Transverse colon (tissue), 4 donors: ENCODE measurements at regions not wholly inside any gene's neighbourhood (a gene's known extent, or its start where the extent isn't known, plus 50 kb on each side); places are given as distances from the start of the nearest gene placed in this dataset.

Experiments
- DNase-seq: peaks from one replicate; pipeline ENCODE4 v3.0.0-alpha.2; 2019
- H3K27ac ChIP-seq, 4 donors: fragments of 200-600 bp; sonication (generic); 2 replicates each; pipeline ENCODE4 v1.5.1; 2016 to 2018; ENCODE audit warnings: inconsistent platforms in 4 of 4
- H3K27me3 ChIP-seq: fragments of 200-600 bp; sonication (generic); 2 replicates; pipeline ENCODE4 v1.5.1; 2017; ENCODE audit warnings: inconsistent platforms
- H3K36me3 ChIP-seq, 4 donors: fragments of 200-600 bp; sonication (generic); 2 replicates each; pipeline ENCODE4 v1.5.1; 2017 to 2019; ENCODE audit warnings: inconsistent platforms in 4 of 4
- H3K4me1 ChIP-seq, 4 donors: fragments of 200-600 bp; sonication (generic); 2 replicates each; pipeline ENCODE4 v1.5.1; 2017 to 2020; ENCODE audit warnings: inconsistent platforms in 4 of 4
- H3K4me3 ChIP-seq, 4 donors: fragments of 200-600 bp; sonication (generic); 1 replicate in 1 of 4; 2 replicates in 3 of 4; pipeline versions ENCODE4 v1.5.1 to v1.6.1; 2017 to 2019; ENCODE audit warnings: inconsistent platforms in 4 of 4
- H3K9me3 ChIP-seq, 2 donors: fragments of 200-600 bp; sonication (generic); 2 replicates each; pipeline ENCODE4 v1.5.1; 2017 to 2019; ENCODE audit warnings: inconsistent platforms in 2 of 2
- CTCF ChIP-seq, 5 experiments: fragments of 200-600 bp in 3 of 5; fragments of 450-650 bp in 2 of 5; sonication (generic) in 3 of 5; IDR thresholded peaks; 1 replicate in 2 of 5; 2 replicates in 3 of 5; pipeline ENCODE4 v1.5.1; 2016 to 2017; ENCODE audit warnings: antibody characterized with exemption in 5 of 5, inconsistent platforms in 3 of 5, mild to moderate bottlenecking in 2 of 5, moderate library complexity in 1 of 5
- EP300 ChIP-seq: sonication (generic); formaldehyde crosslinking; IDR thresholded peaks from one replicate; pipeline ENCODE4 v1.6.1; 2017; ENCODE audit warnings: antibody characterized with exemption, low read depth
- POLR2A ChIP-seq: fragments of 450-650 bp; IDR thresholded peaks from one replicate; pipeline ENCODE4 v1.6.1; 2016; ENCODE audit warnings: antibody characterized with exemption, mild to moderate bottlenecking, moderate library complexity
- POLR2AphosphoS5 ChIP-seq, 3 donors: sonication (generic); formaldehyde crosslinking; IDR thresholded peaks; one replicate each; pipeline ENCODE4 v1.6.1; 2016; ENCODE audit warnings: antibody characterized with exemption in 3 of 3
- WGBS, 2 donors: methylation state at CpG; one replicate each; pipeline ENCODE4 v1.1.5; 2018; ENCODE audit warnings: low coverage in 1 of 2; 5-methylcytosine and 5-hydroxymethylcytosine counted together
- in situ Hi-C, 4 donors: fragments of 200-750 bp; cut with MboI; loops; one replicate each; pipeline versions ENCODE4 v1.15.0 to v1.15.1; 2017; ENCODE audit warnings: low sequenced_read_pairs in 3 of 4, low pct_ligation_motif_present in 1 of 4, low pct_unique_long_range_greater_than_20kb in 1 of 4
- intact Hi-C: fragments of 100-400 bp; cut with DNase I; formaldehyde crosslinking; loops from one replicate; pipeline ENCODE4 v1.15.1; 2023; ENCODE audit warnings: low total_unique reads

- no peaks in the 10 kb centered on the region for H3K4me1 ChIP-seq
- H3K27me3 ChIP-seq: peaks cover 54% of the 10 kb centered on the region
- H3K4me3 ChIP-seq: no peak overlapping the region
- H3K9me3 ChIP-seq: no peaks in the 10 kb centered on the region
- TF ChIP-seq CTCF (IDR thresholded peaks at IDR 0.05) (no peak), POLR2A (no peak), POLR2AphosphoS5 (IDR thresholded peaks at IDR 0.05) (no peak)
- H3K27ac ChIP-seq: no peak overlapping the region
- H3K36me3 ChIP-seq: no peaks in the 10 kb centered on the region
- intact Hi-C loops (no loop called here), in situ Hi-C loops (loop anchor here in 3 of 4 donors (25.0 kb wide), 2 partner anchors 786 to 986 kb away; partner anchors contain the start of gene SKAP2 (in 1 of the 3))
- DNase-seq: no peak
- WGBS, 2 donors: 90 to 96% methylated on average over 2 to 3 of the region's 3 CpGs
Observed at GRCh38 chr7:25876092-25876491, 275.9 kb upstream of the NFE2L3 start.

GRCh38 chr7:25877802-25878789 lies 273.9 kb upstream of the NFE2L3 start:
- TF ChIP-seq CTCF (IDR thresholded peaks at IDR 0.05) (no peak), POLR2A (no peak), EP300 (no peak), POLR2AphosphoS5 (IDR thresholded peaks at IDR 0.05) (no peak)
- in situ Hi-C loops: loop anchor here in 3 of 4 donors (25.0 kb wide), 2 partner anchors 784 to 984 kb away; partner anchors contain the start of gene SKAP2 (in 1 of the 3)
- H3K27me3 ChIP-seq: peaks cover 59% of the 10 kb centered on the region
- H3K4me1 ChIP-seq: no peaks in the 10 kb centered on the region
- WGBS, 2 donors: 63 to 66% methylated on average over 7 to 9 of the region's 9 CpGs
- no peak overlapping the region for H3K27ac ChIP-seq
- DNase-seq: no peak
- H3K9me3 ChIP-seq: no peaks in the 10 kb centered on the region
- intact Hi-C loops: no loop called here
- no peaks in the 10 kb centered on the region for H3K36me3 ChIP-seq
- no peak overlapping the region for H3K4me3 ChIP-seq

- Histone ChIP-seq H3K4me3 (no peak overlapping the region), H3K9me3 (no peaks in the 10 kb centered on the region), H3K36me3 (no peaks in the 10 kb centered on the region), H3K27ac (no peak overlapping the region), H3K27me3 (peaks cover 58% of the 10 kb centered on the region), H3K4me1 (no peaks in the 10 kb centered on the region)
- intact Hi-C loops: no loop called here
- no peak for DNase-seq
- 89 to 93% methylated on average over 3 of the region's 3 CpGs for WGBS, 2 donors
- TF ChIP-seq POLR2AphosphoS5 (IDR thresholded peaks at IDR 0.05) (no peak), CTCF (IDR thresholded peaks at IDR 0.05) (no peak), EP300 (no peak), POLR2A (no peak)
- in situ Hi-C loops: loop anchor here in 3 of 4 donors (10.0 to 25.0 kb wide), 3 partner anchors 485 to 983 kb away; partner anchors contain the start of gene SKAP2 (in 1 of the 3)
Observed at GRCh38 chr7:25879799-25880198, 272.2 kb upstream of the NFE2L3 start.

- no peaks in the 10 kb centered on the region for H3K36me3 ChIP-seq
- H3K4me3 ChIP-seq: no peak overlapping the region
- H3K9me3 ChIP-seq: no peaks in the 10 kb centered on the region
- DNase-seq: no peak
- intact Hi-C loops: no loop called here
- TF ChIP-seq POLR2AphosphoS5 (IDR thresholded peaks at IDR 0.05) (no peak), POLR2A (no peak), CTCF (IDR thresholded peaks at IDR 0.05) (no peak), EP300 (no peak)
- no peaks in the 10 kb centered on the region for H3K4me1 ChIP-seq
- in situ Hi-C loops: loop anchor here in 3 of 4 donors (10.0 to 25.0 kb wide), 3 partner anchors 483 to 981 kb away; partner anchors contain the start of gene SKAP2 (in 1 of the 3)
- no peak overlapping the region for H3K27ac ChIP-seq
- WGBS, 2 donors: 46 to 54% methylated on average over 9 to 14 of the region's 14 CpGs
- peaks cover 48% of the 10 kb centered on the region for H3K27me3 ChIP-seq
Observed at GRCh38 chr7:25881317-25882037, 270.5 kb upstream of the NFE2L3 start.
